Testis (tissue), 2 donors: ENCODE measurements at regions not wholly inside any gene's neighbourhood (a gene's known extent, or its start where the extent isn't known, plus 50 kb on each side); places are given as distances from the start of the nearest gene placed in this dataset.

Experiments
- POLR2A ChIP-seq: fragments of 450-650 bp; IDR thresholded peaks from one replicate; pipeline ENCODE4 v1.6.1; 2017; ENCODE audit warnings: antibody characterized with exemption, mild to moderate bottlenecking, moderate library complexity
- TF ChIP-seq, protein P1 (sequence below), 3 experiments: fragments of 450-650 bp in 2 of 3; fragments of 200-600 bp in 1 of 3; sonication (generic) in 1 of 3; IDR thresholded peaks; one replicate each; pipeline ENCODE4 v1.5.1; 2016 to 2019; ENCODE audit warnings: antibody characterized with exemption in 3 of 3, mild to moderate bottlenecking in 2 of 3, moderate library complexity in 1 of 3

GRCh38 chr5:1661311-1661710 lies 137.6 kb upstream of the LPCAT1 start:
- TF ChIP-seq POLR2A: no peak
- TF ChIP-seq, protein P1, sequence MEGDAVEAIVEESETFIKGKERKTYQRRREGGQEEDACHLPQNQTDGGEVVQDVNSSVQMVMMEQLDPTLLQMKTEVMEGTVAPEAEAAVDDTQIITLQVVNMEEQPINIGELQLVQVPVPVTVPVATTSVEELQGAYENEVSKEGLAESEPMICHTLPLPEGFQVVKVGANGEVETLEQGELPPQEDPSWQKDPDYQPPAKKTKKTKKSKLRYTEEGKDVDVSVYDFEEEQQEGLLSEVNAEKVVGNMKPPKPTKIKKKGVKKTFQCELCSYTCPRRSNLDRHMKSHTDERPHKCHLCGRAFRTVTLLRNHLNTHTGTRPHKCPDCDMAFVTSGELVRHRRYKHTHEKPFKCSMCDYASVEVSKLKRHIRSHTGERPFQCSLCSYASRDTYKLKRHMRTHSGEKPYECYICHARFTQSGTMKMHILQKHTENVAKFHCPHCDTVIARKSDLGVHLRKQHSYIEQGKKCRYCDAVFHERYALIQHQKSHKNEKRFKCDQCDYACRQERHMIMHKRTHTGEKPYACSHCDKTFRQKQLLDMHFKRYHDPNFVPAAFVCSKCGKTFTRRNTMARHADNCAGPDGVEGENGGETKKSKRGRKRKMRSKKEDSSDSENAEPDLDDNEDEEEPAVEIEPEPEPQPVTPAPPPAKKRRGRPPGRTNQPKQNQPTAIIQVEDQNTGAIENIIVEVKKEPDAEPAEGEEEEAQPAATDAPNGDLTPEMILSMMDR (IDR thresholded peaks at IDR 0.05): no peak
